ENCODE measurements at regions not wholly inside any gene's neighbourhood (a gene's known extent, or its start where the extent isn't known, plus 50 kb on each side); places are given as distances from the start of the nearest gene placed in this dataset.
"Not testable (repeated sequence)": the region's sequence is repeated elsewhere in the genome, so short reads cannot be mapped to it uniquely, and the experiment has no call there.

DNA sequence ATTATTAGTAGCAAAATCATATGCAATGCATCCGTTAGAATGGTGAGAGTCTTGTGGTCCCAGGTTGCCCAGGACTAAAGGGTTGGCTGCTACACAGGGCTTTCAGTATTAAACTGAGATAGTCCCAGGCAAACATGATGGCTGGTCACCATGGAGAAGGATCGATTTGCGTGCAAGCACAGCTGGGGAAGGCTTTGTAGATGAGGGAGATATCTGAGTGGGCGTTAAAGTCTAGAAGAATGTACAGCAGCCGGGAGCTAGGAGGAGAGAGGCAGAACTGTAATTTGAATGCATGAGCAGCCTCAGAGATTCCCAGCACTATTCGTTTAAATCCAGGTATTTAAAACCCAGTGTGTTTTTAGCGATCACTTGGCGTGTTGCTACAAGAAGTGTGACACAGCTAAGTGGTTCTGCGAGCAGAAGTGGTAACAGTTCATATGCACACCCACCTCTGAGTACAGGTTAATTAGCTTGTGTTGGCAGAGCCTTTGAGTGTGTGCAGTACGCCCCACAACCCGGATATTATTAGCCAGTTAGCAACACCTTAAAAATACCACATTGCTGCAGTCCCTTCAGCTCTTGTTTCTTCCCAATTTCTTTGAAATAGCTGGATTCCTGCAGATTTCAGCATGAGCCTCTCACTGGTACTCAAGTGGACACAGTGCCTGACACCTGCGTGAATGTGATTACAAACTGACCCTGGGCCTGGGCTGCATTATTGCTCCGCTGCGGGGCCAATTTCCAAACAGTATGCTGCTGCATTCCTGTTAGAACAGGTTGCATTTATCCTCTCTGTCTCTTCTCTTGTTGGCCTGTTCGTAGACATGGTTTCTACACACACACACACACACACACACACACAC, 67.2 kb upstream of the SCAF4 start:
- H3K4me1 ChIP-seq (ENCODE audit: insufficient read depth, low read length): no peaks in the 10 kb centered on the region
- H3K27me3 ChIP-seq (ENCODE audit: low read length): peaks cover 68% of the 10 kb centered on the region
- H3K27ac ChIP-seq (ENCODE audit: low read length): no peak overlapping the region
- no peak overlapping the region for H3K4me2 ChIP-seq (ENCODE audit: low read length)
- H3K9me3 ChIP-seq (ENCODE audit: low read length): no peaks in the 10 kb centered on the region
- H2AFZ ChIP-seq (ENCODE audit: low read length): no peak overlapping the region
- ChIA-PET POLR2A (ENCODE audit: unreplicated experiment) (no interaction called here), CTCF (no interaction called here)
- no peaks in the 10 kb centered on the region for H3K36me3 ChIP-seq (ENCODE audit: low read depth, low read length)
- BruUV-seq (replicated peaks): no TSS peak
- H3K4me3 ChIP-seq (ENCODE audit: low read length): no peak overlapping the region
- TF ChIP-seq EZH2 (IDR thresholded peaks at IDR 0.05; ENCODE audit: low read length, unreplicated experiment) (no peak), EZH2phosphoT487 (IDR thresholded peaks at IDR 0.05; ENCODE audit: borderline replicate concordance, low read length) (no peak)
- TF ChIP-seq, protein P1, sequence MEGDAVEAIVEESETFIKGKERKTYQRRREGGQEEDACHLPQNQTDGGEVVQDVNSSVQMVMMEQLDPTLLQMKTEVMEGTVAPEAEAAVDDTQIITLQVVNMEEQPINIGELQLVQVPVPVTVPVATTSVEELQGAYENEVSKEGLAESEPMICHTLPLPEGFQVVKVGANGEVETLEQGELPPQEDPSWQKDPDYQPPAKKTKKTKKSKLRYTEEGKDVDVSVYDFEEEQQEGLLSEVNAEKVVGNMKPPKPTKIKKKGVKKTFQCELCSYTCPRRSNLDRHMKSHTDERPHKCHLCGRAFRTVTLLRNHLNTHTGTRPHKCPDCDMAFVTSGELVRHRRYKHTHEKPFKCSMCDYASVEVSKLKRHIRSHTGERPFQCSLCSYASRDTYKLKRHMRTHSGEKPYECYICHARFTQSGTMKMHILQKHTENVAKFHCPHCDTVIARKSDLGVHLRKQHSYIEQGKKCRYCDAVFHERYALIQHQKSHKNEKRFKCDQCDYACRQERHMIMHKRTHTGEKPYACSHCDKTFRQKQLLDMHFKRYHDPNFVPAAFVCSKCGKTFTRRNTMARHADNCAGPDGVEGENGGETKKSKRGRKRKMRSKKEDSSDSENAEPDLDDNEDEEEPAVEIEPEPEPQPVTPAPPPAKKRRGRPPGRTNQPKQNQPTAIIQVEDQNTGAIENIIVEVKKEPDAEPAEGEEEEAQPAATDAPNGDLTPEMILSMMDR (conservative IDR thresholded peaks at IDR 0.05; ENCODE audit: low read depth, low read length): no peak
- H3K79me2 ChIP-seq (ENCODE audit: low read length): no peaks in the 10 kb centered on the region
- no peaks in the 10 kb centered on the region for H4K20me1 ChIP-seq (ENCODE audit: low read length)
- DNase-seq: no peak
- no peak overlapping the region for H3K9ac ChIP-seq (ENCODE audit: low read length)
- no peak for ATAC-seq
- intact Hi-C loops (cut with micrococcal nuclease): no loop called here
- no peaks in the 10 kb centered on the region for H3K9me2 ChIP-seq (replicated peaks; ENCODE audit: low read length)
- H3F3A ChIP-seq (ENCODE audit: low read length, unreplicated experiment): no peaks in the 10 kb centered on the region

DNA sequence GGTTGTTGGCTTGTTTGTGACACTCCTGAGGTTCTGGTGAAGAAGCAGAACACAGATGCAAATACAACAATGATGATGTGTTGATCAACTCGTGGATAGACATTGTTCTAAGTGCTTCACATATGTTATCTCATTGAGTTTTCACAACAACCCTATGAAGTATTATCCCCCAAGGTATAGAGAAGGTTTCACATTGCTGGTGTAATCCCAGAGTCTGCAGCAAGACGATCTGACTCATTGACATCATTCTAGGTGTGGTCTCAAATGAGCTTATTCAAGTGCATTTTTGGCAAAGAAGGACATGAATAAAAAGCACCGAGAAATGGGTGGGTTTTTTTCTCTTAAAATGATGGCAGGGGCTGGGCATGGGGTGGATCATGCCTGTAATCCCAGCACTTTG, 64.1 kb upstream of the SCAF4 start:
- CTCF ChIA-PET: interaction anchor here (0.6 kb wide), 1 partner anchor 397 kb away, joined by 3 read pairs; no protein-coding TSS in a partner anchor

GRCh38 chr21:31790420-31790819, 58.5 kb upstream of the SCAF4 start:
- H4K20me1 ChIP-seq (ENCODE audit: low read length); DNase-seq; POLR2A ChIA-PET (ENCODE audit: unreplicated experiment): not testable (repeated sequence)

More for the DNA sequence above, 64.1 kb upstream of the SCAF4 start:
- H3K9ac ChIP-seq (ENCODE audit: low read length): no peak overlapping the region
- peaks cover 69% of the 10 kb centered on the region for H3K27me3 ChIP-seq (ENCODE audit: low read length)
- no peaks in the 10 kb centered on the region for H3K9me3 ChIP-seq (ENCODE audit: low read length)
- no peaks in the 10 kb centered on the region for H3K4me1 ChIP-seq (ENCODE audit: insufficient read depth, low read length)
- no peak for DNase-seq
- no peak overlapping the region for H3K27ac ChIP-seq (ENCODE audit: low read length)
- POLR2A ChIA-PET (ENCODE audit: unreplicated experiment): no interaction called here
- H3K79me2 ChIP-seq (ENCODE audit: low read length): no peaks in the 10 kb centered on the region
- no peaks in the 10 kb centered on the region for H4K20me1 ChIP-seq (ENCODE audit: low read length)
- H3K36me3 ChIP-seq (ENCODE audit: low read depth, low read length): no peaks in the 10 kb centered on the region
- BruUV-seq (replicated peaks): no TSS peak
- H3K9me2 ChIP-seq (replicated peaks; ENCODE audit: low read length): no peaks in the 10 kb centered on the region
- ATAC-seq: no peak
- H2AFZ ChIP-seq (ENCODE audit: low read length): no peak overlapping the region
- H3F3A ChIP-seq (ENCODE audit: low read length, unreplicated experiment): no peaks in the 10 kb centered on the region
- H3K4me3 ChIP-seq (ENCODE audit: low read length): no peak overlapping the region
- no peak overlapping the region for H3K4me2 ChIP-seq (ENCODE audit: low read length)
- intact Hi-C loops (cut with micrococcal nuclease): no loop called here
- TF ChIP-seq EZH2 (IDR thresholded peaks at IDR 0.05; ENCODE audit: low read length, unreplicated experiment): no peak
- no peak for TF ChIP-seq EZH2phosphoT487 (IDR thresholded peaks at IDR 0.05; ENCODE audit: borderline replicate concordance, low read length)
- TF ChIP-seq, protein P1 (conservative IDR thresholded peaks at IDR 0.05; ENCODE audit: low read depth, low read length): no peak

More at GRCh38 chr21:31790420-31790819, 58.5 kb upstream of the SCAF4 start:
- BruUV-seq (replicated peaks); H3K36me3 ChIP-seq (ENCODE audit: low read depth, low read length); H3K9me3 ChIP-seq (ENCODE audit: low read length); H3K9me2 ChIP-seq (replicated peaks; ENCODE audit: low read length); H3K27ac ChIP-seq (ENCODE audit: low read length); H3K79me2 ChIP-seq (ENCODE audit: low read length); ATAC-seq; H3K4me3 ChIP-seq (ENCODE audit: low read length); H3K4me2 ChIP-seq (ENCODE audit: low read length); H3K4me1 ChIP-seq (ENCODE audit: insufficient read depth, low read length); H3F3A ChIP-seq (ENCODE audit: low read length, unreplicated experiment); H2AFZ ChIP-seq (ENCODE audit: low read length); CTCF ChIA-PET; intact Hi-C loops (cut with micrococcal nuclease); H3K9ac ChIP-seq (ENCODE audit: low read length): not testable (repeated sequence)
- H3K27me3 ChIP-seq (ENCODE audit: low read length): peaks cover 46% of the 10 kb centered on the region

Measured in PC-3 (cell line).